HG02970 (cell line): ENCODE measurements at regions not wholly inside any gene's neighbourhood (a gene's known extent, or its start where the extent isn't known, plus 50 kb on each side); places are given as distances from the start of the nearest gene placed in this dataset.
"Not testable (repeated sequence)": the region's sequence is repeated elsewhere in the genome, so short reads cannot be mapped to it uniquely, and the experiment has no call there.

Experiments used
- ATAC-seq: cut with Tn5 transposase; IDR thresholded peaks from one replicate; pipeline ENCODE4 v1.9.1; 2021; ENCODE audit warnings: mild to moderate bottlenecking, moderate library complexity, moderate number of reproducible peaks; ENCODE audit not compliant: unreplicated experiment, low FRiP score

DNA sequence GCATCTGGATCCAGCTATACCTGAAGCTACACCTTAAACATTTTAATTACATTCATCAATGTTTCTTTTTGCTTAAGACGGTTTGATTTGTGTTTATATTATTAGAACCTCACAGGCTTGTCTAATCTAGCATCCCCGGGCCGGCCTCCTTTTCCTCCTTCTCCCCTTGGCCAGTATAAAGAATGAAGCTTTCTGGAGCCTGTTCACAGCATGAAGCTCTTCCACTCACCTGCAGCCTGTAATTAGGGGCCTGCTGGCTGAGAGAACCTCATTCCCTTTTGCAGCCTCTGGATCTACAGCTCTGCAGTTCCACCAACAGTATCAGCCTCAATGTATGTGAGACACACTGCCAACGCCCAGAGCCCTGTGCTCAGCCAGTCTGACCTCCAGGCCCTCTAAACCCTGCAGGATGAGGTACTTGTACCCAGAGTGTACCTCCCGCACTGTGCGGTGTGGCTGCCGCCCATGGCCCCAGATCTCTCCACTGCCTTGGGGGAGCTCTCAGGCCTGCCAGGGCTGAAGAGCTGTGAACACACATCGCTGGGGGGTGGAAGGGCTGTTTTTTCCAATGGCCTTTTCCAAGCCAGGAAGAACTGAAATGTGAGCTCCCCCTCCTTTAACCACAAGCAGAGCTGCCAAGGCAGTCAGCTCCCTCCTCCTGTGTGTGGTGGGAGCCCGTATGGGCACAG lies 114.7 kb upstream of the ALDH1A3 start:
- no peak for ATAC-seq

DNA sequence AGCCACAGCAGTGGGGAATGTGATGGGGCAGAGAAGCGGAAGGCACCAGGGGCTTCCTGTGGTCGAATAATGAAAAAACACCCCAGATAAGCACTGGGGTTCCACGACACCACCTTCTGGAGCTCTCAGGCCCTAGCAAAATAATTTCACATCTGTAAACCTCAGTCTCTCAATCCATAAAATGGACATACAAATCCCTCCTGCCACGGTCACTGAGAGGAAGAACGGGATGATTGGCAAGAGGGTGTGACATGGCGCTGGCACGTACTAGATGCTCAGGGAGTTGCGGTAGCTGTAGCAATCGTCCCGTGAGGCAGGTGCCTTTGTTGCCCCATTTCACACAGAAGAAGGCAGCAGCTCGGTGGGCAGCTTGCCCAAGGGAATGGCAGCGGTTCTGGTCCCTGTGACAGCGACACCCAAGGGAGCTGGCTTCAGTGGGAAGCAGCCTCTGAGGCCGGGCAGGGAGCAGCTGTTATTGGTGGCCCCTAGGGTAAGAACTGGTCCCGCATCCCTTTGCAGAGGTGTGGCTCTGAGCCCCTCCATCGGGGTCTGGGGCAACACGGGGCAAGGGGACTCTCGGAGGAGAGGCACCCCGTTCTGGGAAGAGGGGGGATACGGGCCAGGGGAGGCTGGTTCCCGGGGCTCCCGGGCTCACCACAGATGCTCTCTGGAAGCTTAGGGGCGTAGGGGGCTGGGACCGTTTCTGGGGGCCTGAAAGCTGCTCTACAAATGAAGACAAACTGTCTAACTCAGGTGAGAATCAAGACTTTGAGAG lies 114.0 kb upstream of the ALDH1A3 start:
- no peak for ATAC-seq

DNA sequence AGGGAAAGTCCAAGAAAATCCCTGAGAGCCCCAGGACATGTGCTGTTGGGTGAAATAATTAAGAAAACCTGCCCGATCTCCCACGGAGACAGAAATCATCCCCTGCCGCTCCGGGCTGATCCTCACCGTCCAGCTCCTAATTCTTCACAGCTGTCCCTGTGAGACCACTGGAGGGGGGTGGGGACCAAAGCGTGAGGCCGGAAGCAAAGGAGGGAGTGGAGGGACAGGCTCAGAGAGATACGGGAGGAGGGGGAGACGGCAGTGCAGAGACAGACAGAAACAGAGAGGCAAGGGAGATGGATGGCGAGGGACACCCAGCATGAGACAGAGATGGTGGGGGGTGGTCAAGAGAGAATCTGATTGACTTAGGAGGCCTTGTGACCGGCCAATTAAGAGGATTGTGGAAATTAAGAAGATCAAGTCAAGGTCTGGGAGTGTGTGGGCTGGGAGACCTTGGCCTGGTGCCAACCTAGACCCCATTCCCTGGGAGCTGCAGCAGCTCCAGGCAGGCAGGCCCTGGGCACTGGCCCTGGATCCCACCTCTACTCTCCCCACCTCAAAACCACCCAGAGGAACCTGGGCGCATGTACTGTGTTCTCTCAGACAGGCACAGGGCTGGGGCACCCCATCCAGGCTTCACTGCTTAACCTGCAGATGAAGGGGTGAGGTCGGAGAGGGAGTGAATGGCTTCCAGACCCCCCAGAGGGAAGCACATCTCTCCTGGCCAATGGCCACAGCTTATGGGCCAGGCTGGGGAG lies 113.2 kb upstream of the ALDH1A3 start:
- no peak for ATAC-seq

DNA sequence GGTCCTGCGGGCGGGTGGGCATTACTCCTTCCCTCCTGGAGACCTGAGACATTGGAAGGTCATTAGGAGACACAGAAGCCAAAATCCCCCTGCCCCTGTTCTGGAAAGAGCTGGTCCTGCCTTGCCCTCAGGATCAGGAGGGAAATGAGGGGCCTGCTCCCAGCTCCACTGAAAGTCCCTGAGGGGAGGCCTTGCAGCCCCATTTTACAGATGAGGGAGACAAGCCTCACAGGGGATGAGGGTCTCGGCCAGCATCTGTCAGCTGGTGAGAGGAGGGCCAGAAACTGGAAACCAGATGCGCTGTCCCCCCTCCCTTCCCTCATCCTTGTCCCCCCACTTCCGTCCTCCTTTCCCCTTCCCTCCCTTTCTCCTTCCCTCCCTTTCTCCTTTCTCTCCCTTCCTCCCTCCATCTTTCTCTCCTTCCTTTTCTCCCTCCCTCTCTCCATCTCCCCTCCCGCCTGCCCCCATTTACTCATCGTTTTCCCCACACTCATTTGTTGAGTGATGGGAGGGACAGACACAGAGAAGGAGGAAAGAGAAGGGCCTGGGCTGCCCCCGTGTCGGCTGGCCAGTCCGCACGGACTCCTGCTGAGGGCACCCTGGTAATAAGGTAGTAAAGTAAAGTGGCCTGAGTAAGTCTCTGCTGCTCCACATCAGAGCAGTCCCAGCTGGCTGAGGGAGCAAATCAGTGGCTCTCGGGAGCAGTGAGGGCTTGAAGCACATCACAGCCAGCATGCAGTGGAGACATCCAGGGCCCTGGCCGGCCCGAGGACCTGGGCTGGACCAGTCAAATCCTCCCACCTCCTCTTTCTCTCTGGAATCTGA lies 112.4 kb upstream of the ALDH1A3 start:
- ATAC-seq: no peak

DNA sequence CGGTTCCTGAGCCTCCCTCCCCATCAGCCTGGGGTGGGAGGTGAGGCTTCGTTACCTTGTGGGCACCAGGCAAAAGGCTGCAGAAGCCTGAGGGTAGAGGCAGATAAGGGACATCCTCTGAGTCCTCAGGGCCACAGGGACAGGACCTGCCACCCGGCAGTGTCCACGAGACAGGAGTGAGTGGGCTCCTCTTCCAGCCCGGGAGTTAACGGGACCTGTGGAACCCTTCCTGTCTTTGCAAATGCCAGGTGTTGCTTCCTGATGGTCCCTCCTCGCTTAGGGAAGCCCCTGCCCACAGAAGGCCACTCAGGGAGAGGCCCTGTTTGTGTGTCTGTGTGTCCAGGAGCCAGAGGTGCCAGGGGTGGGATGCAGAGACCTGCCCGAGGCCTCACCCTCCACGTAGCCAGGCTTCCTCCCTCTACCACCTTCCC lies 111.1 kb upstream of the ALDH1A3 start:
- no peak for ATAC-seq

DNA sequence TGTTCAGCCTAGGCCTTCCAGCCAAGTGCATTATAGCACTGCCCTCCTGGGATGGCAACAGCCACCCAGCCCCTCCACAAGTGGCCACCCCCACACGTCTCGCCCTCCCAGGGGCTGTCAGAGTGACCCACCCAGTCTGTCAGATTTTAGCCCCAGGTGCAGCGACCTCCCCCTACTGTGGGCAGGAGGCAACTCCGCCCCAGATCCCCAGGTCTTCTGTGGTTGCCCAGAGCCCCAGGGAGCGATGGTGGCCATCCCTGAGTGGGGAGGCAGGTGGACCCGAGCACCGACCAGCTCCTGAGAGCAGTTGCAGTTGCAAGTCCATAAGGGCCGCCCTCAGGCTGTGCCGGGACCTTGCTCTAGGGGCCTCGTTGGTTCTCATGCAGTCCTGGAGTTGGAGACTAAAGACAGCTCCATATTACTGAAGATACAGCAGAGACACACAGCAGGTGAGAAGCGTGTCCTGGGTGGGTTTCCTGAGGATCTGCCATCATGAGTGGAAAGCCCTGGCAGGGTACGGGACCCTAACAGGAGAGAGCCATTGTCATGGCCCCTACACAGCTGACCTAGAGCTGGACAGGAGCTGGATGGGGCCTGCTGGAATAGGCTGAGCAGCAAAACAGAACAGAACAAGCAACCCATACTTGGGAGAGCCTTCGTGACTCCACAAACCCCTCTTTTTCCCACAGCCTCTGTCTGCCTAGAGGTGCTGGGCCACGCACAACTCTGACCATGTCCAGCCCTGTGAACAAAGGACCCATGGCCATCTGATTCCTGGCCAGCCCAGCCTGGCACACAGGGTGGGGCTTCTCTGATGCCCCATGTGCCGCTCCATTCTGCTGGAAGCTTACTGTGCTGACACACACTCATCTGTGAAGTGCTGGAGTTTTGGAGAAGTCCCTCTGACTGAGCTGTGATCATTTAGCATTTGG lies 110.3 kb upstream of the ALDH1A3 start:
- no peak for ATAC-seq

DNA sequence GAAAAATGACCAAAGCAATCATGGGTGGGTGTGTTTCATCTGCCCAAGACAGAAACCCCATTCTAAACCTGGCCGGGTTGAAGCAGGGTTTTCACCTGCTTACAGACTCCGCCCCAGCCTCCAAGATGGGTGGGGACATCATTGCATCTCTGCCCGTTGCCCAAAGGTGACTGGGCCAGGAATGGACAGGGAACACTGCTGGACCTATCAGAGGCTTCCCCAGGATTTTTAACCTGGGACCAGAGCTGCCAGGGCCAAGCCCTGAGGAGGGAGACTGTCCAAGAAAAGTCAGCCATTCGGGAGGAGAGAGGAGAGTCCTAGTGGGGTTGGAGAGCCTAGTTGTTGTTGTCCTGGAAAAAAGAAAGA lies 109.7 kb upstream of the ALDH1A3 start:
- ATAC-seq: no peak

DNA sequence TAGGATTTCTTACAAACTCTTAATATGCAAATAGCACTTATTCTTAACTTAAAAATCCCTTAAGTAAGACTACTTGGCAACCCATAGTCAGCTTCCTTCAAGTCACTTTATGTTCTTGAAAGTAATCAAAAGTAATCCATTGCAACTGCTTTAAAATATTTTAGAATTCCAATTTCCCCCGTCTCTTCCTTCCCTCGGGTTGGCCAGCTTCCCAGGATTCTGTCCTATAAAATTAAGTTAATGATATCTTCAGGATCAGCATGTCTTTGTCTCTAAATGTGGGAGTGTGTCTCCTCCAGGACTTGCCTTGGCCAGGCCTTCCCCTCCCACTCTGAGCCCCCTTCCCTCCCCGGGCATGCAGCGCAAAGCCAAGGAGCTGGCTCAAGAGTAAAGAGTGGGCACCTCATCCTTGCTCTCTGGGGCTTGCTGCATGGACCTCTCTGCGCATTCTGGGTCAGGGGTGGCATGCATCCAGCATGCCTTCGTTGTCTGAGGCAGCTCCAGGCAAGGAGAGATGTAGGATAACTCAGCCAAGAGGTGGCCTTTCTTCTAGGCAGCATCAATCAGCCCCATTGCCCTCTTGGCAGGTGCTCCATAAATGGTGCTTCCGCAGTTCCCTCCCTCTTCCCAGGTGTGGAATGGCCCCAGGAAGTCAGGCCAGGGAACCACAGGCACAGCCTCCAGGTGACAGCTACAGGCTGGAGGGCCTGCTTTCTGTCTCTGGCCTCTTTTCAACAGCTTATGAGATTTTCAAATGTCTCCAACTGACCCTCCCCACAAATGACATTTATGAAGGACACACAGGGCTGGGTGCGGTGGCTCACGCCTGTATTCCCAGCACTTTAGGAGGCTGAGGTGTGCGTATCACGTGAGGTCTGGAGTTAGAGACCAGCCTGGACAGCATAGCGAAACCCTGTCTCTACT lies 108.7 kb upstream of the ALDH1A3 start:
- ATAC-seq: no peak

DNA sequence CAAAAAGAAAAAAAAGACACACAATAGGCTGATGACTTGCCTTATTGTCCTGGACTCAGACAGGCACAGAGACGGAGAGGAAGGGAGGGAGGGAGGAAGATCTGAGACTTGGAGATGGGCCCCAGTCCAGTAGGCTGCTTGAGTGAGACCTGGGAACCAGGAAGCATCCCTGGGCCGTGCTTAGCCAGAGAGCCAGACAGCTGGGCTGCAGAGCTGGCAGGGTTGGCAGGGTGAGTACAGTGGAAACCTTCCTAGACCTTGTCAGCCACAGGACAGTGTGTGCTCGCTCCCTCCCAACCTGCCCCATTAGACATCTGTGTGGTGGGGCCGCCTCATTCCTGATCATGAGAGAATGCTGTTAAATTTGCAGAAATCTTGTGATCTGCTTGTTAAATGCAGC lies 107.9 kb upstream of the ALDH1A3 start:
- no peak for ATAC-seq

DNA sequence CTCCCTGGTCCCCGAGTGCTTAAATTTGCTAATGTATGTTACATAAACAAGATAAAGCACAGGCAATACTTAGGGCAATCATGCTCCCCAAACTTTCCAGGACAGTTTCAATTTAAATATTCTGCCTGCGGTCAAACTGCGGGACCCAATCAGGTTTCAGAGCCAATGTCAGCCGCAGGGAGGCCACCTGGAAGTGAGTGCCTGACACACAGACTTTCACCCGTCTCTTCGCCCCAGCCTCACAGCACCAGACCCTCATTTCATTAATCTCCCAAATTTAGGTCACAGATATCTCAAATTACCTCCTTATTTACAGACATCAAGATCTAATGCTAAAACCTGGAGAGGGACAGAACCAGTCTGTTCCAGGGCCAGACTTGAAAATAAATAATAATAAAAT lies 107.2 kb upstream of the ALDH1A3 start:
- ATAC-seq: no peak

DNA sequence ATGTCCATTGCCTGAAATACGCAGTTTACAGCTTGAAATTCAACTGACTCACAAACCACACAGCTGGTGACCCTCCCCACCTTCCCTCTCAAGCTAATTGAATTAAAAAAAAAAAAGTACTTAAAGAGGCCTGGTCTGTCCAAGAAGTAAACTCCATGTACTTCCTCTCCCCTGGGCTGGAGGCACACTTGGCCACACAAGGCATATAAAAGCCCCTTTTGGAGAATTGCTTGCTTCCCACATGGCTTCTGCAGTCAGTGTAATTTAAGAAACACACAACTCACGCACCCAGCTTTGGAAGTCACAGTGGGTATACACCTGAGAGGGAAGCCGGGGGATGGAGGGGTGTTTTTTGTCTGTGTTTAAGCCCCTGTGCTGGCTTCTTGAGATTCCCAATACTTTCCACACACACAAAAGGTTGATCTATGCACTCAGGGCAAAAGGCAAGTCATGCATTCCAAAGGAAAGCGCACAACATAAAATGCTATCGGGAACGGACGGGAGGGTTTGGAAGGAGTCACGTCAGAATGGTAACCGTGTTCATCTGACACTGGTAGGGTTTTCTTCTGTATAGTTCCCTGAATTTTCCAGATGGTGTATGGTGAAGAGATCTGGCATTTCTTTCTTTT lies 106.6 kb upstream of the ALDH1A3 start:
- no peak for ATAC-seq

DNA sequence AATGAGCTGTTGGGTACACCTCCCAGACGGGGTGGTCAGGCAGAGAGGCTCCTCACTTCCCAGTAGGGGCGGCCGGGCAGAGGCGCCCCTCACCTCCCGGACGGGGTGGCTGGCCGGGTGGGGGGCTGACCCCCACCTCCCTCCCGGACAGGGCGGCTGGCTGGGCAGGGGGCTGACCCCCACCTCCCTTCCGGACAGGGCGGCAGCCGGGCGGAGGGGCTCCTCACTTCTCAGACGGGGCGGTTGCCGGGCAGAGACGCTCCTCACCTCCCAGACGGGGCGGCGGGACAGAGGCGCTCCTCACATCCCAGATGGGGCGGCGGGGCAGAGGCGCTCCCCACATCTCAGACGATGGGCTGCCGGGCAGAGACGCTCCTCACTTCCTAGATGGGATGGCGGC lies 105.6 kb upstream of the ALDH1A3 start:
- not testable (repeated sequence) for ATAC-seq

DNA sequence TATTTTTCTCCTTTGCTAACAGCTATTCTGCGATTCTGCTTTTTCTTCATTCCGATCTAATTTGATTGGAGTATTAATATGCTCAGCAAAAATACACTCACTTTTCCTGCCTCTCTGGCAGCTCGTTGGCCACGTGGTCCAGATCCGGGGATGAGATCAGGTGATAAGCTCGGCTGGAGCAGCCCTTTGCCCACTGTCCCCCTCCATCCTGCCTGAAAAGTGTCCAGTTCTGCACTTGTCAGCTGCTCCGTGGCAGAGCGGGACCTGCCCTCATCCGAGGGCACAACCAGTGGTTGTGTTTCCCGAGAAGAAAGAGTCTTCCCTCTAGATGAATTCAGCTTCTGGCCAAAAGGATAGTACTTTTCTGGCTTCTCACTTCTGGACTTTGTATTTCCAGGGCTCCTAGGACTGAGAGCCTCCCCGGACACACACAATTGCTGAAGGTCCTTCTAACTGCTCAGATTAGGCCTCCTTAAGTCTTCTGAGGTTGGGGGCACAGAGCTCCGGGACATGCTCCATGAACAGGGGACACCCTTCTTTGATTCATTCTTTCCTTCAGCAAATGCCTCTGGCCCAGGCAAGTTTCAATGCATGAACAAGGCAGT lies 103.9 kb upstream of the ALDH1A3 start:
- ATAC-seq: no peak

DNA sequence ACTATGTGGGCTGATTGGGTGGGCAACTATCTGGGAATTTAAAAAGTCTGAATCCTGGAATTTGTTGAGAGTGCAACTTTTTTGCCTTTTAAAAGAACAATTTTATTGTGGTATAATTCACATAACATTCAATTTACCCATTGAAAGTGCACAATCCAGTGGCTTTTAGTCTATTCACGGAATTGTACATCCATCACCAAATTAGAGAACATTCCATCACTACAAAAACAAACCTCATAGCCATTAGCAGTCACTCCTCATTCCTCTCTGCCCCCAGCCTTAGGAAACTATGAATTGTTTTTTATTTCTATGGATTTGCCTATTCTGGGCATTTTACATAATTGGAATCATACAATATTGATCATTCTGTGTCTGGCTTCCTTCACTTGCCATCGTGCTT lies 101.8 kb upstream of the ALDH1A3 start:
- ATAC-seq: no peak

DNA sequence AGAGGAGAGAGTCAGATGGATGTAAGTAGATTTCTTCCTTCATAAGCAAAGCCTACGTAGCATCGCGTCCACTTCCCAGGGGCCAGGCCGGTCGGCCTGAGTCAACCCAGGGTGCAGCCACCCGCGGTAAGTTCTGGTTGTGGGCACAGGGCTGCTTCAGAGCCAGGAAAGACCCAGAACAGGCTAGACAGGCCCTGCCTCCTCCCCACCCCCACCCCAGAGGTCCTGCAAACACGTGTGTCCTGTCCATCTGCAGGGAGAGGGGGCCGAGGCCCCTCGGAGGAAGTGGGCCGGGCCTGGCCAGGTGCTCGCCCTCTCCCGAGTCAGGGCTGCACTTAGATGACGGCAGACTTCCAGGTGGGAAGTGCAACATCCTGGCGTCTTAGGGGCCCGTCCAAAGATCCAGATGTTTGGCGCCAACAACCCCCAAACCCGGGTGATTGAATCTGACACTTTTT lies 100.8 kb upstream of the ALDH1A3 start:
- ATAC-seq: no peak

DNA sequence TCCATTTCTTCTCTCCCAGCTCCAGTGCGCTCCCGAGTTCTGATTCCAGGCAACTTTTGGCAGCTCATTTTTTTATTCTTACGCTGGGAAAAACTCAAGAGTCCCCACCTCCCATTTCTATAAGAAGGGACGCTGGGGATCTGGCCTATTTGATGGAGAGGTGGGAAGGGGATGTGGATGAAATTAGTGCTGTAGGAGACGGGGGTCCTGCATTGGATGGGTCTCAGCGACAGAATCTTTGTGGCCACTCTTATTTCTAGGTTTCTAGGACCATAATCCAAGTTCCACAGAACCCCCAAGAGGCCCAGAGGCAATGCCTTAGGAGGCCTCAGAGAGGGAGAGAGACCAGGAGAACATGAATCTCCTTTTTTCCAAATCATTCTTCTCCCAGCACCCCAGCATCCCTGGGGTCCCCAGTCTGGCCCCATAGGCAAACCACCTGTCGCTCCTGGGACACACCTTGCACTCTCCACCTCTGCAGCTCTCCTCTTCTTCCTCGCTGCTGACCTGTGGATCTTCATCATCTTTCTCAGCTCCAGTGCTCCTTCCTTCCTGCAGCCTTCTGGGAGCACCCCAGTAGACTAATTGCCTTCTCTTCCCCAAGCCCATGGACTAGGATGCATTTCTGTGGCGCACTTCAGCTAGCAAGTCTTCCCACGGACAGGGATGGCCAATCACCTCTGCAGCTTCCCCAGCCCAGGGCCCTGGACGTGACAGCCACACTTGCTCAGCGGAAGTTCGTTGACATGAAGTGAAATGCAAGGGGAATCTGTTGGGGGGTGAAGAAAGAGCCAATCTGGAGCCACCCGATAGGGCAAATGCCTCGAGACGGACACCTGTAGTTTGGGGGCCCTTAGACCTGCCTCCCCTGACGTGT lies 100.1 kb upstream of the ALDH1A3 start:
- ATAC-seq: no peak
